Fibroblast of lung (primary cell): ENCODE measurements at regions not wholly inside any gene's neighbourhood (a gene's known extent, or its start where the extent isn't known, plus 50 kb on each side); places are given as distances from the start of the nearest gene placed in this dataset.

ENCODE experiments used
- CTCF ChIP-seq, 2 donors: IDR thresholded peaks in 1 of 2; conservative IDR thresholded peaks in 1 of 2; 1 replicate in 1 of 2; 2 replicates in 1 of 2; pipeline ENCODE4 v1.5.1; 2011 to 2012; ENCODE audit warnings: low read length in 2 of 2, control low read depth in 1 of 2, inconsistent platforms in 1 of 2, low read depth in 1 of 2, mild to moderate bottlenecking in 1 of 2
- EZH2 ChIP-seq: IDR thresholded peaks from 2 replicates; pipeline ENCODE4 v1.5.1; 2012; ENCODE audit warnings: low read length, control low read depth, mild to moderate bottlenecking; ENCODE audit errors: missing control alignments

GRCh38 chrX:39144956-39145355 is 343.7 kb downstream of the MID1IP1 start:
- TF ChIP-seq CTCF (conservative IDR thresholded peaks at IDR 0.05 in 1 of 2, IDR thresholded peaks at IDR 0.05 in 1 of 2; ENCODE audit: low read depth in 1 of 2, low read length in 2 of 2) (no peak), EZH2 (no peak)
